Activated CD4-positive, alpha-beta T cell treated with anti-CD3 and anti-CD28 coated beads, Interleukin-2, Interleukin-4, amounts not matched to agents 100 ng/mL and 50 ng/mL, durations not matched to agents 16 hours and 8 hours (primary cell): ENCODE measurements at regions not wholly inside any gene's neighbourhood (a gene's known extent, or its start where the extent isn't known, plus 50 kb on each side); places are given as distances from the start of the nearest gene placed in this dataset.

Source experiments
- DNase-seq: peaks from one replicate; pipeline ENCODE4 v3.0.0-alpha.2; 2020; ENCODE audit warnings: low spot score

GRCh38 chr16:50994995-50995394, 156.1 kb downstream of the SALL1 start:
- no peak for DNase-seq

- no peak for DNase-seq
Observed at GRCh38 chr16:50992350-50993032, 158.6 kb downstream of the SALL1 start.

- DNase-seq, result no peak
Observed at GRCh38 chr16:50991436-50991835, 159.6 kb downstream of the SALL1 start.

- no peak for DNase-seq
Observed at GRCh38 chr16:50991006-50991405, 160.1 kb downstream of the SALL1 start.

DNA sequence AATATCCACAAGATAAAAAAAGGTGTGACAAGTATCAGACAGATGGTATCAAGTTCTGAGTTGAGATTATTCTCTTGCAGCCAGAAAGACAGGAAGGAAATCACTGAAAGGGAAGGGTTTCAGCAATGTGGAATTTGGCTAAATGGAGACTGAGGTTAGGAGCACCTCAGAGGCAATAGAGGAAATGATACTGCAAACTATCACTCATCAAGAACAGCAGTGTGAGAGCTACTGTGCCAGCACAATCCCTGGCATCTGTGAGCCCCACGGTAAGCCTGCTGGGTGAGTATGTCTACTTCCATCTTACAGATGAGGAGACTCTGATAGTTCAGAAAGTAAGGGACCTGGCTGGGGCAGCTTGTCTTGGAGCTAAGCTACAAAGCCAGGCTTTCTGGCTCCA, 162.0 kb downstream of the SALL1 start:
- DNase-seq, result no peak

DNA sequence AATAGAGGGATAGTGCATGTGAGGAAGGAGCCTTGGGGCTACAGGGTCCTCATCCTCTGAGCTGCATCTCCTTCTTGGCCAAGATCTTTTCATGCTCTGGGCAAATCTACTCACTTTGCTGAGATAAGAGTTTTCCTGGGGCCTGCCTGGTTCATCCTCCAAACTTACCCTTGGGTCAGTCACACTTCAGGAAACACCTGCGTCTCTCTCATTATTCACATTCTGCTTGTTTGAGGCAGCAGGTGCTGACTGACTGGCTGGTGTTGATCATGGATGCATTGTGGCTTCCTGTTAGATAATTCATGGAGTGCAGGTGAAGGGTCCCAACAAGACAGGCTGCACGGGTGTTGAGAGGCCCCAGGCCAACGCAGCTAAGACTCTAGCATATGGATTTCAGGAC, 162.6 kb downstream of the SALL1 start:
- no peak for DNase-seq

DNA sequence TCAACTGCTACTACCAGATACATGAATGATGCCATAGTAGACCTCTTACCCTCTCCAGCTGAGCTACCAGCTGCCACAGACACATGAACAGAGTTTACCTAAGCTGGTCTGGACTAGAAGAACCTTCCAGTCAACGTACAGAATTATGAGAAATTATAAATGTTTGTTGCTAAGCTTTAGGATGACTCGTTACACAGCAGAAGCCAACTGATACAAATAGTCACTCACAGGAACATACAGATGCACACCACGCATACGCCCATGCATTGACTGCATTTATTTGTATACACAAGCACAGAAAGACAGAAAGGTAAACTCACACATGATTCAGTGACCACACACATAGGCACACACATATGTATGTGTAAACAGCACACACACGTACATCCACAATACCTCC, 164.6 kb downstream of the SALL1 start:
- DNase-seq, result no peak

DNA sequence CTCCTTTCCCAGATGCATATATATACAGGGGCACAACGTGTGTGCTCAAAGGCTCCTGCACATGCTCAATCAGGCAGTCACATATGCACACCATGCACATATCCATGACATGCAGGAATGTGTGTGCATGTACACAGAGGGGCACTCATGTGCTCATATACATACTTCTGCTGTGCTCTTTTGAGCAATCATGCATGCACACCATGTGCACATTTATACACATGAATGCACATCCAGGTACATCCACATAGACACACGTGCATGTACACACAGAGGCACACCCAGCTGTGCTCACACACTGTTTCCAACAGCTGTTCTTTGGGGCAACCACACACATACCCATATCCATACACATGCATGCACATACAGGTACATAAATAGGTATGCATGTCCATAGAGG, 165.3 kb downstream of the SALL1 start:
- DNase-seq, result no peak

- no peak for DNase-seq
Observed at GRCh38 chr16:50984688-50985087, 166.4 kb downstream of the SALL1 start.

DNA sequence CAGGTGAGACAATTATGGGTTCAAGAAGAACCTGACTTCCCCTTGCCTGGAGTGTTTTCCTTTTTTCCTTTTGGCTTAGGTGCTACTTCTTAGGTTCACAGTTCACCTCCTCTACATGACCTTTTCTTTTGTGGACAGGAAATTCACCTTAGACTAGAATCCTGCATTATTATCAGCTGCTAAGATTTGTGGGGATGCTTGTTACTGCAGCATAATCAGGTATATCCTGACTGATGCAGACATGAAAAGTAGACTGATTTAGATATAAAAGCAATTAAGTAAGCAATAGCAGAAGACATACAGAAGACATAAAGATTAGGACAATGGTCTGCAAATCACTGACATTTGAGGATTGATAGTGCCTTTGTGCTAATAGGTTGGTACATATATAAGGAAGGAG, 168.3 kb downstream of the SALL1 start:
- DNase-seq, result no peak

- DNase-seq, result no peak
Observed at GRCh38 chr16:50981951-50982350, 169.1 kb downstream of the SALL1 start.

DNA sequence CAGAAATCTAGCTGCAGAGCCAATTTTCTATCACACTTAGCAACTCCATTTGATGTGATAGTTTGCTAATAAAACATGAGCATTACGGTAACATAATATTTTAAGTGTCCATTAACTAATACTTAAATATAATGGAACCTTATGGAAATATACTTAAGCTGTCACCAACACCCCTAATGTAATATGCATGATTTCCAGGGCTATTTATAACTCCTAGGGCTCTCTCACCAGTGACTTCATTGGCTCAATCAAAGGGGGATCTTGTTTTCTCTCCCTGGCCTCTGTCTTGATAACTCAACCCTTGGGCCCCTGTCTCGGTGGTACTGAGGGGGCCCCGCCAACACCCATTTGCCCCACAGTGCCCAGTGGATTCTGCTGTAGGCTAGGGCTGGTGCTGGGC, 170.4 kb downstream of the SALL1 start:
- DNase-seq, result no peak

DNA sequence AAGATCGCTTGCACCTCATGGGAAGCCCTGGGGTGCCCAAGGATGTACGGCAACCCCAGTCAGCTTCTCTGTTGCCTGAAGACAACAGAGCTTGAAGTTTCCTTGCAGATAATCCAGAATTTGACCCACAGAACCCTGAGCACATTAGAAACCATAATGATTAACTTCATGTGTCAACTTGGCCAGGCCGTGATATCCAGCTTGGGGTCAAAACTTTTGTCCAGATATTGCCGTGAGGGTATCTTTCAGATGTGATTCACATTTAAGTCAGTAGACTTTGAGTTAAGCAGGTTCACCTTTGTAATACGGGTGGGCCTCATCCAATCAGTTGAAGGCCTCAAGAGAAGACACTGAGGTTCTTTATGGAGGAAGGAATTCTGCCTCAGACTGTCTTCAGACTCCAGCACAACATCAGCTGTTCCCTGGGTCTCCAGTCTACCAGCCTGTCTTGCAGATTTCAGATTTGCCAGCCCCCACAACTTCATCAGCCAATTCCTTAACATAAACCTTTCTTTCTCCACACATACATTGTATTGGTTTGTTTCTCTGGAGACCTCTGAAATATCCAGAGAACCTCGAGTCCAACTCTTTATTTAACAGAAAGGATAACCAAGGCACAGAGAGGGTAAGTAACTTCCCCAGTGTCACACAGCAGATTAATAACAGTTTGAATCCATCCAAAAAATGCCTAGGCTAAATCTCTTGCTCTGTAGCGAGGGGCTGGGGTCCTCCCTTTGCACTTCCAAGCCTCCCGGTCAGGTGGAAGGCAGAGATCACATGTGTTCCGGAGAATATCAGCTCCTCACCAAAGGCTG, 171.1 kb downstream of the SALL1 start:
- DNase-seq, result no peak

- no peak for DNase-seq
Observed at GRCh38 chr16:50977138-50977537, 173.9 kb downstream of the SALL1 start.

GRCh38 chr16:50974438-50975036, 176.5 kb downstream of the SALL1 start:
- no peak for DNase-seq

DNA sequence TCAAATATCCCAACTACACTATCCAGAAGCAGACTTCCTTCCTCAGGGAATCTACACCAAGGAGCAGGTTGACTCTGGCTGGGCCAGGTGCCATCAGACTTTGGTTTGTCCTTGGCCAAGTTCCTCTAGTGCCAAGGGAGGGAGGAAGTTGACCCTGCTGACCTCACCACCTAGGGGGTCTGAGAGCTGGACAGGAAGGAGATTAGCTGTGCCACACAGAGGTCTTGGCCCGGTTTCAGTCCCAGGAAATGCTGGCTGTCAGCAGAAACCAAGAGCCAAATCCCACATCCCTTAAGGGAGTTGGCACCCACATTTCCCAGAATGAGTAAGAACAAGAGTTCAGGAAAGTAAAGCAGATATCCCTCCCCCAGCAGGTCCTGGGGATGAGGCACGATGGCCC, 178.2 kb downstream of the SALL1 start:
- DNase-seq, result no peak

- DNase-seq, result no peak
Observed at GRCh38 chr16:50970281-50970680, 180.8 kb downstream of the SALL1 start.

GRCh38 chr16:50967827-50968612, 183.1 kb downstream of the SALL1 start:
- DNase-seq, result no peak

GRCh38 chr16:50964491-50964890, 186.6 kb downstream of the SALL1 start:
- no peak for DNase-seq

- no peak for DNase-seq
Observed at GRCh38 chr16:50961952-50962351, 189.1 kb downstream of the SALL1 start.

- DNase-seq, result no peak
Observed at GRCh38 chr16:50960517-50961202, 190.4 kb downstream of the SALL1 start.

GRCh38 chr16:50957056-50957455, 194.0 kb downstream of the SALL1 start:
- no peak for DNase-seq
